ENCODE measurements at regions not wholly inside any gene's neighbourhood (a gene's known extent, or its start where the extent isn't known, plus 50 kb on each side); places are given as distances from the start of the nearest gene placed in this dataset.
"Not testable (repeated sequence)": the region's sequence is repeated elsewhere in the genome, so short reads cannot be mapped to it uniquely, and the experiment has no call there.

- DNase-seq (ENCODE audit: low spot score): no peak
These were observed 231.3 kb upstream of the SLC30A5 start for GRCh38 chr5:68862560-68862959.

- DNase-seq (ENCODE audit: low spot score): not testable (repeated sequence)
These were observed 228.6 kb upstream of the SLC30A5 start for GRCh38 chr5:68865192-68865591.

GRCh38 chr5:68872088-68872839 lies 221.6 kb upstream of the SLC30A5 start:
- DNase-seq (ENCODE audit: low spot score): no peak

GRCh38 chr5:68873198-68873597 lies 220.6 kb upstream of the SLC30A5 start:
- no peak for DNase-seq (ENCODE audit: low spot score)

- DNase-seq (ENCODE audit: low spot score): no peak
These were observed 218.5 kb upstream of the SLC30A5 start for GRCh38 chr5:68875351-68875750.

- no peak for DNase-seq (ENCODE audit: low spot score)
These were observed 210.4 kb upstream of the SLC30A5 start for GRCh38 chr5:68883436-68883835.

GRCh38 chr5:68884144-68884754 lies 209.6 kb upstream of the SLC30A5 start:
- no peak for DNase-seq (ENCODE audit: low spot score)

- DNase-seq (ENCODE audit: low spot score): peak; percentile 7
These were observed 208.9 kb upstream of the SLC30A5 start for GRCh38 chr5:68884883-68885282.

GRCh38 chr5:68886814-68887213 lies 207.0 kb upstream of the SLC30A5 start:
- DNase-seq (ENCODE audit: low spot score): no peak

- no peak for DNase-seq (ENCODE audit: low spot score)
These were observed 202.1 kb upstream of the SLC30A5 start for GRCh38 chr5:68891718-68892117.

- no peak for DNase-seq (ENCODE audit: low spot score)
These were observed 199.1 kb upstream of the SLC30A5 start for GRCh38 chr5:68894673-68895072.

- DNase-seq (ENCODE audit: low spot score): peak; percentile 51
These were observed 194.8 kb upstream of the SLC30A5 start for GRCh38 chr5:68898951-68899471.

GRCh38 chr5:68911840-68912690 lies 181.7 kb upstream of the SLC30A5 start:
- DNase-seq (ENCODE audit: low spot score): peak; percentile 26

- DNase-seq (ENCODE audit: low spot score): no peak
These were observed 178.7 kb upstream of the SLC30A5 start for GRCh38 chr5:68915079-68915478.

- DNase-seq (ENCODE audit: low spot score): no peak
These were observed 175.5 kb upstream of the SLC30A5 start for GRCh38 chr5:68918306-68918705.

GRCh38 chr5:68919988-68920490 lies 173.8 kb upstream of the SLC30A5 start:
- DNase-seq (ENCODE audit: low spot score): no peak

GRCh38 chr5:68920888-68921287 lies 172.9 kb upstream of the SLC30A5 start:
- no peak for DNase-seq (ENCODE audit: low spot score)

- DNase-seq (ENCODE audit: low spot score): no peak
These were observed 171.4 kb upstream of the SLC30A5 start for GRCh38 chr5:68922172-68922987.

- DNase-seq (ENCODE audit: low spot score): no peak
These were observed 169.2 kb upstream of the SLC30A5 start for GRCh38 chr5:68924481-68925145.

GRCh38 chr5:68928617-68929302 lies 165.1 kb upstream of the SLC30A5 start:
- DNase-seq (ENCODE audit: low spot score): no peak

Data from kidney capillary endothelial cell (primary cell).